Stromal cell of bone marrow (primary cell): ENCODE measurements at regions not wholly inside any gene's neighbourhood (a gene's known extent, or its start where the extent isn't known, plus 50 kb on each side); places are given as distances from the start of the nearest gene placed in this dataset.
"Not testable (repeated sequence)": the region's sequence is repeated elsewhere in the genome, so short reads cannot be mapped to it uniquely, and the experiment has no call there.

Source experiments
- DNase-seq: peaks from one replicate; pipeline ENCODE4 v3.0.0-alpha.2; 2012; ENCODE audit warnings: low read depth

GRCh38 chr5:135157421-135158313 is 123.6 kb upstream of the PITX1 start:
- DNase-seq = no peak

- DNase-seq = no peak
Measured at GRCh38 chr5:135156715-135157404, 122.8 kb upstream of the PITX1 start.

DNA sequence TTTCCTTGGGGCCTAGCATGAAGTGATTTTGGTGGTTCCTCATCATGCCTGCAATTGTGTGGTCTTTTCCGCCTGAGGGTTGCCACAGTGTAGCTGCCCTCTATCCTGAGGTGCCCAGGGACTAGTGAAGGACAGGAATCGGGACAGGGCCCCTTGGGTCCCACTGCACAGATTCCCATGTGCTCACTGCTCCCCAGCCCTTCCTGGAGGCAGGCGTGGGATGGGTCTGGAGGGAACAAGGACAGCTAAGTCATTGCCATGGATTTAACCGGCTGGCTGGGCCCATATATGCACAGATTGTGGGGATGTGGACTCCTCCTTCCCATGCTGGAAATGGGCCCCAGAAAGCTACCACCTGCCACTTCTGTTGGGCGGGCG is 122.3 kb upstream of the PITX1 start:
- DNase-seq = no peak

DNA sequence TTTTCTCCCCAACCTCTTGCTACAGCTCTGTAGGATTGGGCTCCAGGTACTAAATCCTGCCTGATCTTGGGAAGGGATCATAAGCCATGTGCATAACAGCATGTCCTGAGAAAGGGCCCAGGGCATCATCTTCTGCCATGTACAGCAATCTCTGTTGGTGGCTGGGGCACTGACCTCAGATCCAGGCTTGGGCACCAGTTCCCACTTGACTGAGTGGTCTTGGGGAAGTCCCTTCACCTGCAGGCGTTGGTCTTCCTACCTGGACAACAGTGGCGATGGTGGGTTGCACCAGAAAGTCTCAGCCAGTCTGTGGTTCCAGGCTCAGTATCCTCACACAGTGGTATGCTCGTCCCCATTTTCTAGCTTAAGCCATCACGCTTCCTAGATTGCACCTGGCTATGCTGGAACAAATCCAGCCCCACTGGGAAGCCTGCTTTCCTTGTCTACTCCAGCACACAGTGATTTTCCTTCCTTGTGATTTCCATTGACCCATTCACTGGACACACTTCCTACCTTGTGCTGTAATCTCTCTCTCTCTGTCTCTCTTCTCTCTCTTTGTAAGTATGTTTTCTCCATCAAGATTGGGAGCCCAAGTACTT is 121.7 kb upstream of the PITX1 start:
- no peak for DNase-seq

DNA sequence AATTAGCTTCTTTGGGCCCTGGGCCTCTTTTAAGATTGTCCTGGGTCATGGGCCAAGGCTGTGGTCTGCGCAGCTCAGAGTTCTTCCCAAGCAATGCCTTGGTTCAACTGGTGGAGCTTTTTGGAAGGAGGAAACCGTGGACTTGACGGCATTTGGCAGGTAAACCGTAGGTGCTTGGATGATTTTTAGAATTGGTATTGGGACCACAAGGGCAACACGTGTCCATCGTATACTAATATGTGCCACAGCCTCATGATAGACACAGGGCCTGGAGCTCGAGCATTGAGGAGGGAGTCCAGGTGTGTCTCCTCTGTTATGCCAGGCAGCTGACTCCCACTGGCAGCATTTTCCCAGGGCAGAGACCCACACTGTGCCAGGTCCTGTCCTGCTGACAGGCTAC is 120.9 kb upstream of the PITX1 start:
- no peak for DNase-seq

DNA sequence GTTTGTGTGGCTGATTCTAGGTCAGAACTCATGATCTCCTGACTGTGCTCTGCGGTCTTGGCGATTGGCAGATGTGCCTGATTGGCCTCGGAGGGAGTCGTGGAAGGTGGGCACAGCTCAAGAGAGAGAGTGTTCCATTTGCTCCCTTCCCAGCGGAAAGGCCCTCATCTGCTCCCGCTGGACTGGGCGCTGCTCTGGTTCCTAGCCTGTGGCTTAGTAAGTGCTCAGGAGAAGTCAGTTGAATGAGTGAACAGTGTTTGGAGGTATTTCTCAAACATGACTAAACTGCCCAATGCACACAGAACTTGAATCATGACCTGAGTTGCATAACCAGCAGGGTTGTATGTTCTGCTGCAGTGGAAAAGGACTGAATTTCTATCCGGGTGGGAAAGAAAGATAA is 120.2 kb upstream of the PITX1 start:
- DNase-seq = peak; percentile 43

DNA sequence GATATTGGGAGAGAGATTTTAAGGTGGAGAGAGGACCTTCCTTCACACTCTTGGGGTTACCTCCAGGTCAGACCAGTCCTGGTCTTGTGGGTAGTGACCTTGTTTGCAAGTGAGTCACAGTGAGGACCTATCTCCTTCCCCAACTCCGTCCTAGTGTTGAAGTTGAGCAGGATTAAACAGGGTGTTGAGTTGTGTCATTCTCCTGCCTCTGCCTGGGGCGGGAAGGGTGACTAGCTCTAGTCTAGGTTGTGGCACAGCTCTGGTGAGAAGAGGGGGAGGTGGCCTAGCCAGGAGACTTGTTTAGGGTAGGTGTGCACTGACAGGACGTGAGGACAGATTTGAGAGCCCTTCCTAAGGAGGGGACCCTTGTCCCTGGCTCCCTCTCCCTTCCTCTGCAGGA is 119.6 kb upstream of the PITX1 start:
- DNase-seq = no peak

GRCh38 chr5:135153259-135153658 is 119.2 kb upstream of the PITX1 start:
- DNase-seq = no peak

GRCh38 chr5:135151660-135152059 is 117.6 kb upstream of the PITX1 start:
- not testable (repeated sequence) for DNase-seq

- no peak for DNase-seq
Measured at GRCh38 chr5:135151256-135151655, 117.2 kb upstream of the PITX1 start.

DNA sequence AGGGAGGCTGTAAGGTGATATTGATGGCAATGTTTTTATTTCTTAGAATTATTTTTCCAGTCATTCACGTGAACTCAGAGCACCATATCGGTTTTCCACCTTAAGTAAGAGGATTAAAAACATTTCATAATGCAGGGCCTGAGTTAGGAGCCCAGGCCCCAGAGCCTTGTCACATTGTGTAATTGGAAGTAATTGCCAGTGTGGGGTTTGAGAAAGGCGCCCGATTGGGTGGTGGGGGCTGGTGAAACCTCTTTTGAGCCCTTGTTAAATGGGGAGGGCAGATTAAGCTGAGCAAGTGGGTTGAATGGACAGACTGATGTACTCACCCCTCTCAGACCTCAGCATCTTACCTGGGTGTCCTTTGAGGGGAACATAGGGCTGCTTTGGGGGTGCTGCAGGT is 116.7 kb upstream of the PITX1 start:
- no peak for DNase-seq

GRCh38 chr5:135149956-135150723 is 116.1 kb upstream of the PITX1 start:
- DNase-seq = no peak

GRCh38 chr5:135149229-135149955 is 115.4 kb upstream of the PITX1 start:
- DNase-seq = no peak

GRCh38 chr5:135147294-135148090 is 113.5 kb upstream of the PITX1 start:
- no peak for DNase-seq

DNA sequence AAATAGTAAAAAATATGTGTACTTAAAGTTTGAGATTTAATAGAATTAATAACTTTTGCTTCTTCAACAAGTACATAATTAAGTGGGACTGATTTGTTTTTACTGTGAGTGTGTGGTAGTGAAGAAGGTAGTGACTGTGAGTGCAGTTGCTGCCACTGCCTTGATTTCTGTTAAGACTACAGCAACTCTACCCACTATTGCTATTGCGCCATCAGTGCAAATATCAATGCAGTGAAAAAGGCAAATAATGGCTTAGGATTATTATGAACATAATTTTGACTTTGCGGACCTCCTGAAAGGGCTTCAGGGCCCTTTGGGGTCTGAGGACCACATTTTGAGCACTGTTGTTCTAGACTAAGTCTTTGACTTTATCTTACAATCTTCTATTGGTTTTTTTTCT is 112.0 kb upstream of the PITX1 start:
- no peak for DNase-seq

DNA sequence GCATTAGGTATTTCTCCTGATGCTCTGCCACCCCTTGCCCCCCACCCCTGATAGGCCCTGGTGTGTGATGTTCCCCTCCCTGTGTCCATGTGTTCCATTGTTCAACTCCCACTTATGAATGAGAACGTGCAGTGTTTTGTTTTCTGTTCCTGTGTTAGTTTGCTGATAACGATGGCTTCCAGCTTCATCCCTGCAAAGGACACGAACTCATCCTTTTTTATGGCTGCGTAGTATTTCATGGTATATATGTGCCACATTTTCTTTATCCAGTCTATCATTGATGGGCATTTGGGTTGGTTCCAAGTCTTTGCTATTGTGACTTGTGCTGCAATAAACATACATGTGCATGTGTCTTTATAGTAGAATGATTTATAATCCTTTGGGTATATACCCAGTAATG is 109.7 kb upstream of the PITX1 start:
- DNase-seq = not testable (repeated sequence)

DNA sequence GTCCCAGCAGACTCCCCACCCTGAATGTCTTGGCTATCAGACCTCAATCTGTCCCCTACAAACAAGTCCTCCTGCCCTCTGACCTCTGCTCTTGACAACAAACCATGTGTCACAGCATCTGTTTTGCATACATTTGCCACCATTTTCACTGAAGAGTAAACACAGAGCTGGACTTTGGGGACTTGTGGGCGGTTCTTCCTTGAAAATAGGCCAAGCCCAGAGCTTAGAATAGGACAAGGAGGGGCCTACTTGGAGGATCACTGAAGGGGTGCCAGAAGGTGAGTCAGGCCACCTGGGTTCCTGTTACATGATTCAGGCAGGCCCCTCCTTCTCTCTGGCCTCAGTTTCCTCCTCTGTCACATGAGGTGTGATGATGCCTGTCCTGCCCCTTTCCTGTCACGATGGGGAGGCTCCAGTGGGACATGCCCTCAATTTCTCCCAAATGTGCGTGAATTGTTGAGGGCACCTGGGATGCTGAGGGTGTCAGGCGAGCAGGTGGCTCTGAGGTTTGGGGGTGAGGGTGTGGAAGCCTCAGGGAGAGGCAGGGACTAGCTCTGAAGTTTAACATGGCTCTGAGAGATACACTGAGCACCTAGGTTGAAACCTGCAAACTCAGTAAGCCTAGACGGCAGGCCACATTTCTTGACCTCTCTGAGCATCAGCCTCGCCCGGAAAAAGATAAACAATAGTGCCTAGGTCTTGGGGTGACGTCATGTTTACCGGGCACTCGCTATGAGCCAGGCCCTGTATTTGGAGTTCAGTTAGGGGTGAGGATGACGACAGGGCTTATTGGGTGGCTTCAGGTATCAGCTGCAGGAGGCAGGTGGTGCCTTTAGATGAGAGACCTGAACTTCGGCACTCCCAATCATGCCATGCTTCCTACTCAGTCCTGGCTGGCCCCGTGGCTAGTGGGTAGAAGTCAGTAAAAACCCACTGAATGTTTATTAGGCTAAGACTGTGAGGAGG is 107.6 kb upstream of the PITX1 start:
- no peak for DNase-seq

GRCh38 chr5:135140446-135141204 is 106.6 kb upstream of the PITX1 start:
- peak; percentile 81 for DNase-seq
